VCaP (cell line): ENCODE measurements at regions not wholly inside any gene's neighbourhood (a gene's known extent, or its start where the extent isn't known, plus 50 kb on each side); places are given as distances from the start of the nearest gene placed in this dataset.

ENCODE experiments used
- H3K27ac ChIP-seq: fragments of 450-650 bp; 2 replicates; pipeline ENCODE4 v1.5.1; 2017
- CTCF ChIP-seq: fragments of 450-650 bp; conservative IDR thresholded peaks from 2 replicates; pipeline ENCODE4 v1.5.1; 2017; ENCODE audit warnings: mild to moderate bottlenecking, moderate library complexity

- H3K27ac ChIP-seq: no peak overlapping the region
- TF ChIP-seq CTCF: no peak
Measured at GRCh38 chr2:120840795-120841487, 105.3 kb downstream of the GLI2 start.

GRCh38 chr2:120842456-120843439 is 107.1 kb downstream of the GLI2 start:
- TF ChIP-seq CTCF: no peak
- no peak overlapping the region for H3K27ac ChIP-seq

- no peak overlapping the region for H3K27ac ChIP-seq
- TF ChIP-seq CTCF: no peak
Measured at GRCh38 chr2:120844070-120844738, 108.5 kb downstream of the GLI2 start.

GRCh38 chr2:120845277-120845676 is 109.6 kb downstream of the GLI2 start:
- no peak overlapping the region for H3K27ac ChIP-seq
- no peak for TF ChIP-seq CTCF

- TF ChIP-seq CTCF: no peak
- no peak overlapping the region for H3K27ac ChIP-seq
Measured at GRCh38 chr2:120846406-120847095, 110.9 kb downstream of the GLI2 start.

GRCh38 chr2:120847700-120848321 is 112.1 kb downstream of the GLI2 start:
- no peak for TF ChIP-seq CTCF
- no peak overlapping the region for H3K27ac ChIP-seq
